H1 (cell line): ENCODE measurements at regions not wholly inside any gene's neighbourhood (a gene's known extent, or its start where the extent isn't known, plus 50 kb on each side); places are given as distances from the start of the nearest gene placed in this dataset.

ENCODE experiments used
- CBX8 ChIP-seq: fragments of 300-800, 300-1000 bp; sonication (generic); IDR thresholded peaks from 2 replicates; pipeline ENCODE4 v1.7.1; 2016; ENCODE audit warnings: low read depth, low read length, borderline replicate concordance
- HDAC2 ChIP-seq, 2 experiments: fragments of 300-600 bp in 1 of 2; sonication (generic) in 1 of 2; IDR thresholded peaks; 2 replicates each; pipeline ENCODE4 v1.6.1; 2011 to 2012; ENCODE audit warnings: low read depth in 2 of 2, low read length in 2 of 2, mild to moderate bottlenecking in 2 of 2, moderate library complexity in 2 of 2, borderline replicate concordance in 1 of 2, inconsistent platforms in 1 of 2
- POU5F1 ChIP-seq: IDR thresholded peaks from 2 replicates; pipeline ENCODE4 v1.6.1; 2011; ENCODE audit warnings: low read depth, mild to moderate bottlenecking, low read length, moderate library complexity
- RAD21 ChIP-seq, 2 experiments: IDR thresholded peaks in 1 of 2; conservative IDR thresholded peaks in 1 of 2; 2 replicates each; pipeline ENCODE4 v1.6.1; 2011; ENCODE audit warnings: low read depth in 2 of 2, low read length in 2 of 2, improper control_type of control experiment in 1 of 2, inconsistent platforms in 1 of 2, mild to moderate bottlenecking in 1 of 2, moderate library complexity in 1 of 2
- SRF ChIP-seq: IDR thresholded peaks from 2 replicates; pipeline ENCODE4 v1.6.1; 2011; ENCODE audit warnings: mild to moderate bottlenecking, low read depth, low read length, moderate library complexity
- SUZ12 ChIP-seq: fragments of 200-600 bp; sonication (generic); IDR thresholded peaks from 2 replicates; pipeline ENCODE4 v1.6.1; 2012; ENCODE audit warnings: mild to moderate bottlenecking, inconsistent platforms, low read length, moderate library complexity, mixed read lengths
- TAF7 ChIP-seq: optimal IDR thresholded peaks from 2 replicates; pipeline ENCODE3; 2011; ENCODE audit warnings: low read depth, mild to moderate bottlenecking, inconsistent platforms, low read length, moderate library complexity, borderline replicate concordance
- TF ChIP-seq, protein P1 (sequence below): IDR thresholded peaks from 2 replicates; pipeline ENCODE4 v1.6.1; 2011; ENCODE audit warnings: low read length, improper control_type of control experiment

- TF ChIP-seq, protein P1, sequence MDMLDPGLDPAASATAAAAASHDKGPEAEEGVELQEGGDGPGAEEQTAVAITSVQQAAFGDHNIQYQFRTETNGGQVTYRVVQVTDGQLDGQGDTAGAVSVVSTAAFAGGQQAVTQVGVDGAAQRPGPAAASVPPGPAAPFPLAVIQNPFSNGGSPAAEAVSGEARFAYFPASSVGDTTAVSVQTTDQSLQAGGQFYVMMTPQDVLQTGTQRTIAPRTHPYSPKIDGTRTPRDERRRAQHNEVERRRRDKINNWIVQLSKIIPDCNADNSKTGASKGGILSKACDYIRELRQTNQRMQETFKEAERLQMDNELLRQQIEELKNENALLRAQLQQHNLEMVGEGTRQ, result no peak
- TF ChIP-seq HDAC2 (IDR thresholded peaks at IDR 0.05; ENCODE audit: borderline replicate concordance in 1 of 2, low read depth in 2 of 2, low read length in 2 of 2) (no peak), TAF7 (no peak), CBX8 (no peak), POU5F1 (no peak), SRF (no peak), RAD21 (IDR thresholded peaks at IDR 0.05 in 1 of 2, conservative IDR thresholded peaks at IDR 0.05 in 1 of 2; ENCODE audit: low read depth in 2 of 2, low read length in 2 of 2) (no peak), SUZ12 (no peak)
Observed at GRCh38 chr3:98650971-98651779, 57.8 kb upstream of the CPOX start (continued).
